ENCODE measurements at regions not wholly inside any gene's neighbourhood (a gene's known extent, or its start where the extent isn't known, plus 50 kb on each side); places are given as distances from the start of the nearest gene placed in this dataset.

- TF ChIP-seq TAF7 (optimal IDR thresholded peaks at IDR 0.05; ENCODE audit: borderline replicate concordance, low read depth, low read length) (no peak), SAP30 (IDR thresholded peaks at IDR 0.05; ENCODE audit: insufficient read depth, insufficient replicate concordance, low read length) (no peak), RAD21 (IDR thresholded peaks at IDR 0.05 in 1 of 2, conservative IDR thresholded peaks at IDR 0.05 in 1 of 2; ENCODE audit: low read depth in 2 of 2, low read length in 2 of 2) (no peak)
Measured at GRCh38 chr4:13209600-13209999, 274.5 kb downstream of the RAB28 start (continued).
